ENCODE measurements at regions not wholly inside any gene's neighbourhood (a gene's known extent, or its start where the extent isn't known, plus 50 kb on each side); places are given as distances from the start of the nearest gene placed in this dataset.
"Not testable (repeated sequence)": the region's sequence is repeated elsewhere in the genome, so short reads cannot be mapped to it uniquely, and the experiment has no call there.

GRCh38 chr2:224161712-224162111, 122.6 kb upstream of the SERPINE2 start:
- intact Hi-C loops (cut with DNase I, micrococcal nuclease) = no loop called here
- DNase-seq (no peak), ATAC-seq (no peak)

GRCh38 chr2:224160917-224161316, 121.8 kb upstream of the SERPINE2 start:
- intact Hi-C loops (cut with DNase I, micrococcal nuclease) = no loop called here
- no peak for ATAC-seq

DNA sequence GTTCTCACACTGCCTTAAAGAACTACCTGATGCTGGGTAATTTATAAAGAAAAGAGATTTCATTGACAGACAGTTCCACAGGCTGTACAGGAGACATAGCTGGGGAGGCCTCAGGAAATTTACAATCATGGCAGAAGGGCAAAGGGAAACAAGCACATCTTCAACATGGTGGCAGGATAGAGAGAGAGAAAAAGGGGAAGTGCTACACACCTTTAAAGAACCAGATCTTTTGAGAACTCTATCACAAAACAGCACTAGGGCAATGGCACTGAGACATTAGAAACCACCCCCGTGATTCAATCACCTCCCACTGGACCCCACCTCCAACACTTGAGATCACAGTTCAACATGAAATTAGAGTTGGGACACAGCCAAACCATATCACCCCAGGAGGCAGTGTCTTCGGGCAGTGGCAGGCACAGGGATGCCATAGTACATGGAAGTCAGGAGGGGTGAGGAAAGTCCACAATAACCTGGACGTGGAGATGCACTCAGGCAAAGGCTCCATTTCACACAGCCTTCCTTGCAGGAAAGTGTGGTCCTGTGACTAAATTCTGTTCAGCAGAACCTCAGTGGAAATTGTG, 120.4 kb upstream of the SERPINE2 start:
- DNase-seq (no peak), ATAC-seq (no peak)
- intact Hi-C loops (cut with DNase I, micrococcal nuclease) = no loop called here

More at GRCh38 chr2:224160917-224161316, 121.8 kb upstream of the SERPINE2 start:
- no peak for DNase-seq

DNA sequence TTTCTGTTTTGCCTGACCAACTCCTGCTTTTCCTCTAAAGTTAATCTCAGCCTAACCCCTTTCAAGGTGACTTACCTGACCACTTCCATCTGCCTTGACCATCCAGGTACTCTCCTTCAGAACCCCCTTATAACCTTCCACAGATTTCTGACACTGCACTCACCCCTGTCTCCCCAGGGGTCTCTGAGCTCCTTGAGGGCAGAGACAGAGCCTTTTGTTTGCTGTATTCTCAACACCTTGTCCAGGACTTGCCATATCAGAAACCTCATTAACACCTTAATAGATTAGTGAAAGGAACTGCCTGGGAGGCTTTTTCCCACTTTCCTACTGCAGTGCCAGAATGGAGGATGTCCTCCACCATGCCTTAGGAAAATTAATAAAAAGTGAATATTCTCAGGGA, 119.7 kb upstream of the SERPINE2 start:
- ATAC-seq (no peak), DNase-seq (no peak)
- intact Hi-C loops (cut with DNase I, micrococcal nuclease) = no loop called here

DNA sequence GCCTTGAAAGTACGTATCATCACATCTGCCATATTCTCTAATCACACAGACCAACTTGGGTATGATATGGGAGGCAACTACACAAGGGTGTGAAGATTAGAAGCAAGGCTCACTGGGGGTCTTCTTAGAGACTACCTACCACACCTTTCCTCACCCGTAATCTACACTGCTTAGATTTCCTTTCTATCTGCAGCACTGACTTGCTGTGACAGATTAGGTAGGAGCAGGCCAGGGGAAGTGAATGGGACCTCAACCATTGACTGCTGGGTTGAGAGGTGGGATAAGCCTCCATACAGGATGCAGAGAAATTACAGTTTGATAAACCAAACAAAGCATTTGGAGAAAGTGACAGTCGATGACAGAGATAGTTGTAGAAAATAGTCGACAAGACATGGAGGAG, 119.0 kb upstream of the SERPINE2 start:
- no peak for DNase-seq
- intact Hi-C loops (cut with DNase I, micrococcal nuclease) = no loop called here
- no peak for ATAC-seq

DNA sequence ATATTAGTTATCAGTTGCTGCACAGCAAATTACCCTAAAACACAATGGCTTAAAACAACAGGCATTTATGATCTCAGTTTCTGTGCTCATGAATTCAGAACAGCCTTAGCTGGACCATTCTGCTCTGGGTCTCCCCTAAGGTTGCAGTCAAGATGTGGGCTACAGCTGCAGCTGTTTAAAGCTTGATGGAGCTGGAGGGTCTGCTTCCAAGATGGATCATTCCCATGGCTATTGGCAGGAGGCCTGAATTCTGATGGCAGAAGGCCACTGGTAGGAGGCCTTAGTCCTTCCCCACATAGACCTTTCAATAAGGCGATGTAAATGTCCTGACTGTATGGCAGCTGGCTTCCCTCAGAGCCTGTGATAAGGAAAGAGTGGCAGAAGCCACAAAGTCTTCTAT, 118.6 kb upstream of the SERPINE2 start:
- DNase-seq (no peak), ATAC-seq (no peak)
- intact Hi-C loops (cut with DNase I, micrococcal nuclease) = no loop called here

DNA sequence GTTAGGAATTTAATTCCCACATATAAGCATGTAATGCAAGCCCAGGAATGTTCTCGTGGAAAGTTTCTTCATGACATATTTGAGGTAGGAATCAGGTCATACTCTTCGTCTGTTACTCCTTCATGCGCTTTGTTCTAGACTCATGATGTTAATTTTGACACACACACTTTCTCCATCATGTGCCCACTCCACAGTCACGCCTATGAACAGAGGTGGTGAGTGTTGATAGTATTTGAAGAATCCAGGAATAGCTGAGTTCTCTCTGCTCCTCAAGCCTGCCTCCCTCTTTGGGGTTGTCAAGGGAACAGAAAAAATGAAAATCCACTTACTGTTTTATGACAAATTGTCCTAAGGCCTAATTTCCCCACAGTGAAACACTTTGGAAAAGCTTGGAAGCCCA, 117.3 kb upstream of the SERPINE2 start:
- intact Hi-C loops (cut with DNase I, micrococcal nuclease) = no loop called here
- ATAC-seq (no peak), DNase-seq (no peak)

- ATAC-seq (no peak), DNase-seq (no peak)
- intact Hi-C loops (cut with DNase I, micrococcal nuclease) = no loop called here
These were observed 116.8 kb upstream of the SERPINE2 start for GRCh38 chr2:224155896-224156295.

GRCh38 chr2:224155371-224155770, 116.3 kb upstream of the SERPINE2 start:
- intact Hi-C loops (cut with DNase I, micrococcal nuclease) = no loop called here
- DNase-seq (peak; percentile 38 to 40), ATAC-seq (peak; percentile 91)

DNA sequence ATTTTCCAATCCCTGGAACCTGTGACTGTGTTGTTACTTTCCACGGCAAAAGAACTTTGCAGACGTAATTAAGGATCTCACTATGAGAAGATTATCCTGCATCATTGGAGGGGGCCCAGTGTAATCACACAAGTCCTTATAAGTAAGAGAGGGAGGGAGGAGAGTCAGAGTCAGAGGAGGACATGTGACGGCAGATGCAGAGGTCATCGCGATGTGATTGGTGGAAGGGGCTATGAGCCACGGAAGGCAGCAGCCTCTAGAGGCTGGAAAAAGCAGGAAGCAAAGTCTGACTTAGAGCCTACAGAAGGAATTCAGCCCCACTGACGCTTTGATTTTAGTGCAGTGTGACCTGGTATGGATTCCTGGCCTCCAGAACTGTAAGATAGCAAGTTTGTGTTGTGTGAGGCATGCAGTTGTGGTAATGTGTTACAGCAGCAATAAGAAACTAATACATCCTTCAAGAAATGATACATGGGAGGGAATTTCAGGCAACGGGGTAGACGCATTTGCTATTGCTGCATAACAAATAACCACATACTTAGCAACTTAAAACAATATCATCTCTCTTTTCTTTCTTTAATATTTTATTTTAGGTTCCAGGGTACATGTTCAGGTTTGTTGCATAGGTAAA, 112.7 kb upstream of the SERPINE2 start:
- DNase-seq (no peak), ATAC-seq (no peak)
- intact Hi-C loops (cut with DNase I, micrococcal nuclease) = no loop called here

GRCh38 chr2:224151161-224151560, 112.1 kb upstream of the SERPINE2 start:
- no peak for ATAC-seq
- DNase-seq = no peak
- intact Hi-C loops (cut with DNase I, micrococcal nuclease) = no loop called here

DNA sequence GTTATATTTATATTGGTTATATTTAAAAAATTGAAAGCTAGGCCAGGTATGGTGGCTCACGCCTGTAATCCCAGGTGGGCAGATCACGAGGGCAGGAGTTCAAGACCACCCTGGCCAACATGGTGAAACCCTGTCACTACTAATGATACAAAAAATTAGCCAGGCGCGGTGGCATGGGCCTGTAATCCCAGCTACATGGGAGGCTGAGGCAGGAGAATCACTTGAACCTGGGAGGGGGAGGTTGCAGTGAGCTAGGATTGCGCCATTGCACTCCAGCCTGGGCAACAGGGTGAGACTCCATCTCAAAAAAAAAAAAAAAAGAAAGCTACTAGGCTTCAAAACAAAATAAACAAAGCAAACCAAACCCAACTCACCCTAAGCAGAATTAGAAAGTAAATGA, 109.0 kb upstream of the SERPINE2 start:
- ATAC-seq; intact Hi-C loops (cut with DNase I, micrococcal nuclease); DNase-seq: not testable (repeated sequence)

DNA sequence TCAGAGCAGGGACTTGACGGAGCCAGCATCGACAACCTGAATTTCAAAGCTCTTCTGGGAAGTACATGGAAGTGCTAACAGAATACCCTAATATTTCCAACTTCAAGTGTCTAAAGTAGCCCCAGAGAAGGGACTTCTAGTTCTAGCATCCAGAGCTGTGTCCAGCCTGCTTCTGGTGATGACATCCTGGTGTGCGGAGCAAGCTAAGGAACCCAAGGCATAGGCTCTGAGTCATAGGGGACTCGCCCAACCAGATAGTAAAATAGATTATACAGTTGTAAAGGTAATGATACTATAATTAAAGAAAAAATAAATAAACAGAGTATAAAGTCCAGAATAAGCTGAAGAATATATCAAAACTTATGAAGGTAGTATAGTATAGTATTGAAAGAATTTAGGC, 108.1 kb upstream of the SERPINE2 start:
- ATAC-seq (peak; percentile 94), DNase-seq (peak; percentile 56 to 76)
- intact Hi-C loops (cut with DNase I, micrococcal nuclease) = no loop called here

GRCh38 chr2:224146356-224147160, 107.5 kb upstream of the SERPINE2 start:
- DNase-seq = peak; percentile 27 to 42
- intact Hi-C loops (cut with DNase I, micrococcal nuclease) = no loop called here
- peak; percentile 77 for ATAC-seq

DNA sequence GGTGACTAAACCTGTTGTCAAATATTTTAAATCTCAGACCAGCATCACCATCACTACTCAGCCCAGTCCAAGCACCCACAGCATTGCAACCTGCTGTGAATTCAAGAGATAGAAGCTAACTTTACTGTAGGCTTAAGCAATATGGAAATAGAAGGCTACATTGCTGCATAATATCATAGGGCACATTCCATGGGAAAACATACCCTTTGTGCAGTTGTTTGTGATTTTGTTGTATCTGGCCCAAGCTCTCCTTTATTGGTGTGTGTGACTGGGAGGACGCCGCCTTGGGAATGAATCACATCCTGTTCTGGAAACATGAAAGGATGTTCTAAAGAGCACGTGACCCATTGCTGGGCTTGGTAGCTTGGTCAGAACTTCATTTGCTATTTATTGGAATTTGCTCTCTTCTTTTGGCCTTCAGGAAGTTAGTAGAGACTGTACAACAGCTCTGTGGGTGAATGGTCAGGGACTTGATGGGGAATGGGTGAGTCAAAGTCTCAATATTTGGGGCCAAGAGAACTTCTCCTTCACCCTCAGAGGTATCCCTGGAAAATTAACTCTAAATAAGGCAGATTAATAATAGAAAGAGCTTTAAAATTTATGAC, 106.8 kb upstream of the SERPINE2 start:
- DNase-seq (peak; percentile 41 to 62), ATAC-seq (peak; percentile 75)
- intact Hi-C loops (cut with DNase I, micrococcal nuclease) = no loop called here

DNA sequence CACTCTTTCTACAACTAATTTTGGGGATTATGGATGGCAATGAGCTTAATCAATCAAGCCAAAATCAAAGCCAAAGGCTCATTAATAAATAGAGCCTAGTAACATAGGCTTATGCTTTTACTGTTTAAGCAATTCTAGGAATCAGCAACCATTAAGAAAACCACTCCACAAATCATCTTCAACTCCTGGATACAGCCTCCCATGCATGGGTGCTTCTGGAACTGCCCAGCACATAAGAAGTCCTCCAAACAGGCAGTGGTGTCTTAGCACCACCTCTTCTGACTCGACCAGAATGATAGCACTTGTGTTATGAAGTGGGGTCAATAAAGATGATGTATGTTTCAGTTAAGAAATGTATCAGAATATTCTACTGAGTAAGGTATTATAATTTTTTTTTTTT, 104.4 kb upstream of the SERPINE2 start:
- ATAC-seq (no peak), DNase-seq (no peak)
- intact Hi-C loops (cut with DNase I, micrococcal nuclease) = no loop called here

DNA sequence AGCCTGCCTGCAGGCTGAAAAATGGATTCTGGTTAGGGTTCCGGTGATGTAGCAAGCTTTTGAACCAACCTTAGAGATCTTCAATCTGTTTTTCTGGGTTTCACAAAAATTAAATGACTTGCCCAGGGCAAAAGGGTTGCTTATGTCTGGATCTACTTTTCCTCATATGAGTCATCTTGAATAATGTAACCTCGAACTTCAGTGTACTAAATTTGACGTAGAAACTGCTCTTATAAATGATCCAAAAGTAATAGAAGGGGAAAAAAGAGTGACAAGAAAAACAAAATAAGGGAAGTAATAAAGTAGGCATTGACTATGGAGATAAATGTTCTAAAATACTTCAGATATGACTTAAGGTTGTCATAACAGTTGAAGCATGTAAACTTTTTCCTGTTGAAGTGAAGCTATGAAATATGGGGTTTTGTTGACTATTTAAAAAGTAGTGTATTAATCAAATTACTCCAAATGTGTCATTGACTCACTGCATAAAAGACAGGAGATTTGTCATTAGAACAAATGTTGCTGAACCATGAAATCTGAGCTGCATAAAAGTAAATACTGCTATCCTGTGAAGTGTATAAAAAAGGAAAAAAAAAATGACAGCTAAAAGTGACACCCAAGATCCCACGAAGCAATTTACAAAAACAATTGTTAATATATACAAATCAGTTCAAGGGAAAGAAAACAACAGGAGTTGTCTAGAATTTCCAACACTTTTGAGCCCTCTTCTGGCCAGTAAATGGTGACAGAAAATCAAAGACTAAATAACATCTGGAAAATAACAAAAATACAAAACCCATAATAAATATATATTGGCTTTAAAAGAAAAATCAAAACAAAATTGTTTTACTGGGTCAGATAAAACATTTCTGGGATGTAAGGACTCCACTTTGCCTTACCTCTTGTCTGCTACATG, 103.6 kb upstream of the SERPINE2 start:
- no peak for DNase-seq
- no peak for ATAC-seq
- intact Hi-C loops (cut with DNase I, micrococcal nuclease) = no loop called here

DNA sequence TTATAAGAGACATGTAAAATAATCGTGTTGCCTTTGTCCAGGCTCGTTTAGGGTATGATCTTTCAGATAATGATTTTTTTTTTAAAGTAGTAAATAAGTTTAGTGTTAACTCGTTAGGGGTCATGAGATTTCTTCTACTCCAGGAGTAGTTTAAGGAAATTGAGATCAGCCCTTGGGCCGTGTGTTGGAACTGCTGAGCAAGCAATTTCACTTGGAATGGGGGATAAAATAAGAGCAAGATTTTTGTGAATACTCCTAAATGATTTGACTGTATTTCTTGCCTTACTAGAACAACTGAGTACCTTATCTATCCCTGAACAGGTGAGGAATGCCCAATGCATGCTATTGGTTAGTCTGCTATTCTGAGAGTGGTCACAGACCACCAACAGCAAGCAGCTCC, 102.2 kb upstream of the SERPINE2 start:
- intact Hi-C loops (cut with DNase I, micrococcal nuclease) = no loop called here
- no peak for DNase-seq
- no peak for ATAC-seq

- intact Hi-C loops (cut with DNase I, micrococcal nuclease) = no loop called here
- DNase-seq (no peak), ATAC-seq (peak; percentile 44)
These were observed 98.1 kb upstream of the SERPINE2 start for GRCh38 chr2:224137208-224137607.
